AG09319 (cell line): ENCODE measurements at regions not wholly inside any gene's neighbourhood (a gene's known extent, or its start where the extent isn't known, plus 50 kb on each side); places are given as distances from the start of the nearest gene placed in this dataset.
A peak's percentile ranks its signal among the peaks of the same experiment; 100 is the strongest.

Experiments used
- DNase-seq: peaks from one replicate; pipeline ENCODE4 v3.0.0-alpha.2; 2010; ENCODE audit warnings: low read depth; ENCODE audit errors: extremely low read depth
- CTCF ChIP-seq: IDR thresholded peaks from 2 replicates; pipeline ENCODE4 v1.5.1; 2011; ENCODE audit warnings: low read depth, mild to moderate bottlenecking, inconsistent platforms, low read length, moderate library complexity

DNA sequence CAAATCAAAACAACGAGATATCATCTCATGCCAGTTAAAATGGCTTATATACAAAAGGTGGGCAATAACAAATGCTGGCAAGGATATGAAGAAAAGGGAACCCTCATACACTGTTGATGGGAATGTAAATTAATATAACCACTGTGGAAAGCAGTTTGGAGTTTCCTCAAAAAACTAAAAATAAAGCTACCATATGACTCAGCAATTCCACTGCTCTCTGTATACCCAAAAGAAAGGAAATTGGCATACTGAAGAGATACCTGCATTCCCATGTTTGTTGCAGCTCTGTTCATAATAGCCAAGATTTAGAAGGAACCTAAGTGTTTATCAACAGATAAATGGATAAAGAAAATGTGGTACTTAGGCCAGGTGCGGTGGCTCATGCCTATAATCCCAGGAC is 124.8 kb downstream of the MSTN start:
- no peak for DNase-seq
- no peak for TF ChIP-seq CTCF

DNA sequence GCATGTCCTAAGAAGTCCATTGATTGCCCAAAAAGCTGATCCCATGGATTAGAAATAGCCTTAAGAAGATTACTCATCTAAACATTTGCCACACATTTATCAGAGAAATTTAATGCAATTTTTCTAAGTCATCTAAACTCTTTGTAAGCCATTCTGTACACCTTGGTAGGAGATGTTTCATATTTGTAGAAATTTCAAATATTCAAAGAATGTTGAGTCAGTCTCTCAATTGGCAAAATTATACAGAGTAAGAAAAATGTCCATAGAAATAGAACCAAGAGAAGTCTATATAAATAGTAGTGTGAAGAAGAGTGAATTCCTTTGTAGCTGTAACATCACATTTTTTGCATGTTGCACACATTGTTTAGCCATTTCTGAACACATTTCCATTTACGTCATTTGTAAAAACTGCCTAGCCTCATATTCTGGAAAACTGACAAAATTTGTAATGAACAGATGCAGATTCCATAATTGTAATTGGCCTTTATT is 128.6 kb downstream of the MSTN start:
- DNase-seq, result peak; percentile 22
- TF ChIP-seq CTCF, result no peak

DNA sequence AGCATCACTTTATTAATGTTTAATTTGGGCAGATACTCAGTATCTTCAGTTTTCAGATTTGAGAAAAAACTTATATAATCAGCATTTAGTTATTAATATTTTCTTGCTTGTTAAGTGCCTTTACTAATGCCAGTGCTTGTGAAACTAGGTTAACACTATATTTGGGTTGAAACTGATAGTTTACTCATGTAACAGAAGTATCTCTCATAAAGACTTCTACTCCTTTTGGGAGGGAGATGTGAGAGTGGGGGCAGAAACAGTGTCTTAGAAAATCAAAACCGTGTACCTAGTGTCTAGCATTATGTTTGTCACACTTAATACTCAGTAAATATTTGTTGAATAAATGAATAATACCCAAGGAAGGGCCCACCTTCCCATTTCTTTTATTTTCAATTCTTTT is 129.5 kb downstream of the MSTN start:
- TF ChIP-seq CTCF, result no peak
- DNase-seq, result no peak

DNA sequence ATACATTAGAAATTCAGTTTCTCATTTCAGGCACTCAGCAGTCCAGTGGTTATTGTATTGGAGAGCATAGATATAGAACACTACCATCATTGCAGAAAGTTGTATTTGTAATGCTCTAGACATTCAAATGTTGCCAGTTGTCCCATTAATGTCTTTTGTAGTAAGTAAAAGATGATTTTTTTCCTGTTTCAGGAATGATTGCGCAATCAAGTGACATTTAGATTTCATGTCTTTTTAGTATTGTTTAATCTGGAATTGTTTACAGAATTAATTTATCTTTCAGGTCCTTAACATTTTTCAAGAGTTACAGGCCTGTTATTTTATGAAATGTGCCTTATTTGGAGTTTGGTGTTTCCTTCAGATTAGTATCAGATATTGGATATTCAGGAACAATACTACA is 134.7 kb downstream of the MSTN start:
- no peak for TF ChIP-seq CTCF
- DNase-seq, result no peak
